ENCODE measurements at regions not wholly inside any gene's neighbourhood (a gene's known extent, or its start where the extent isn't known, plus 50 kb on each side); places are given as distances from the start of the nearest gene placed in this dataset. TPM values are rescaled to one million over a fixed set of nuclear protein-coding genes. Genes with fewer than 3 reads are reported as not detected.

GRCh38 chr1:38101037-38101785 is 54.6 kb upstream of the POU3F1 start:
- no peak overlapping the region for H3K4me3 ChIP-seq (ENCODE audit: low read length)
- no peak overlapping the region for H3K23ac ChIP-seq (ENCODE audit: low read length)
- H3K79me2 ChIP-seq (ENCODE audit: control insufficient read depth, insufficient read depth, low read length) = no peaks in the 10 kb centered on the region
- H3K36me3 ChIP-seq (ENCODE audit: control insufficient read depth, insufficient read depth, low read length) = no peaks in the 10 kb centered on the region
- no peak overlapping the region for H3K18ac ChIP-seq (ENCODE audit: low read length)
- H4K8ac ChIP-seq (ENCODE audit: low read depth, low read length) = no peak overlapping the region
- H3K27me3 ChIP-seq (ENCODE audit: insufficient read depth, low read length, poor library complexity) = no peaks in the 10 kb centered on the region
- no peak overlapping the region for H2BK120ac ChIP-seq (ENCODE audit: low read depth, low read length)
- no peak for DNase-seq
- H3K27ac ChIP-seq (ENCODE audit: low read depth, low read length) = no peak overlapping the region
- no peak overlapping the region for H3K4ac ChIP-seq (ENCODE audit: low read depth, low read length)
- no peak overlapping the region for H3K56ac ChIP-seq (ENCODE audit: low read length)
- H4K5ac ChIP-seq (ENCODE audit: low read length) = no peak overlapping the region
- H3K4me1 ChIP-seq (ENCODE audit: control insufficient read depth, low read depth, low read length) = peaks cover 2% of the 10 kb centered on the region
- WGBS (ENCODE audit: extremely low coverage, insufficient coverage, low lambda C conversion rate) = no CpG with 5 or more reads among the region's 8 CpGs
- H3K79me1 ChIP-seq (ENCODE audit: low read length) = no peaks in the 10 kb centered on the region
- no peak overlapping the region for H3K9ac ChIP-seq (ENCODE audit: low read length)
- no peak overlapping the region for H3K4me2 ChIP-seq (ENCODE audit: low read length)
- H2AK5ac ChIP-seq (ENCODE audit: low read length) = no peak overlapping the region
- H2BK5ac ChIP-seq (ENCODE audit: low read length) = no peak overlapping the region
- H2BK15ac ChIP-seq (replicated peaks; ENCODE audit: low read depth) = no peak overlapping the region

GRCh38 chr1:38098101-38098847 is 51.7 kb upstream of the POU3F1 start:
- DNase-seq = no peak

GRCh38 chr1:38097284-38097898 is 50.8 kb upstream of the POU3F1 start:
- H3K36me3 ChIP-seq (ENCODE audit: control insufficient read depth, insufficient read depth, low read length) = no peaks in the 10 kb centered on the region
- H3K27me3 ChIP-seq (ENCODE audit: insufficient read depth, low read length, poor library complexity) = no peaks in the 10 kb centered on the region
- H3K18ac ChIP-seq (ENCODE audit: low read length) = no peak overlapping the region
- peak; percentile 23 for DNase-seq
- no peak overlapping the region for H2BK120ac ChIP-seq (ENCODE audit: low read depth, low read length)
- no peak overlapping the region for H3K4me2 ChIP-seq (ENCODE audit: low read length)
- H3K4ac ChIP-seq (ENCODE audit: low read depth, low read length) = no peak overlapping the region
- H3K9ac ChIP-seq (ENCODE audit: low read length) = no peak overlapping the region
- no peaks in the 10 kb centered on the region for H3K79me2 ChIP-seq (ENCODE audit: control insufficient read depth, insufficient read depth, low read length)
- no peak overlapping the region for H2BK5ac ChIP-seq (ENCODE audit: low read length)
- H3K4me3 ChIP-seq (ENCODE audit: low read length) = no peak overlapping the region
- peaks cover 2% of the 10 kb centered on the region for H3K4me1 ChIP-seq (ENCODE audit: control insufficient read depth, low read depth, low read length)
- WGBS (ENCODE audit: extremely low coverage, insufficient coverage, low lambda C conversion rate) = no CpG with 5 or more reads among the region's 19 CpGs
- H3K79me1 ChIP-seq (ENCODE audit: low read length) = no peaks in the 10 kb centered on the region
- no peak overlapping the region for H3K27ac ChIP-seq (ENCODE audit: low read depth, low read length)
- no peak overlapping the region for H4K8ac ChIP-seq (ENCODE audit: low read depth, low read length)
- H3K23ac ChIP-seq (ENCODE audit: low read length) = no peak overlapping the region
- H4K5ac ChIP-seq (ENCODE audit: low read length) = no peak overlapping the region
- no peak overlapping the region for H2AK5ac ChIP-seq (ENCODE audit: low read length)
- H3K56ac ChIP-seq (ENCODE audit: low read length) = peak overlapping the region; percentile 2
- no peak overlapping the region for H2BK15ac ChIP-seq (replicated peaks; ENCODE audit: low read depth)

More at GRCh38 chr1:38098101-38098847, 51.7 kb upstream of the POU3F1 start:
- no peaks in the 10 kb centered on the region for H3K79me1 ChIP-seq (ENCODE audit: low read length)
- no peaks in the 10 kb centered on the region for H3K27me3 ChIP-seq (ENCODE audit: insufficient read depth, low read length, poor library complexity)
- no peak overlapping the region for H2BK5ac ChIP-seq (ENCODE audit: low read length)
- H4K5ac ChIP-seq (ENCODE audit: low read length) = no peak overlapping the region
- H4K8ac ChIP-seq (ENCODE audit: low read depth, low read length) = no peak overlapping the region
- no peaks in the 10 kb centered on the region for H3K79me2 ChIP-seq (ENCODE audit: control insufficient read depth, insufficient read depth, low read length)
- H3K56ac ChIP-seq (ENCODE audit: low read length) = no peak overlapping the region
- H3K27ac ChIP-seq (ENCODE audit: low read depth, low read length) = no peak overlapping the region
- no CpG with 5 or more reads among the region's 18 CpGs for WGBS (ENCODE audit: extremely low coverage, insufficient coverage, low lambda C conversion rate)
- H3K9ac ChIP-seq (ENCODE audit: low read length) = no peak overlapping the region
- H3K4me1 ChIP-seq (ENCODE audit: control insufficient read depth, low read depth, low read length) = peaks cover 2% of the 10 kb centered on the region
- no peak overlapping the region for H2BK15ac ChIP-seq (replicated peaks; ENCODE audit: low read depth)
- no peak overlapping the region for H2AK5ac ChIP-seq (ENCODE audit: low read length)
- H3K4me3 ChIP-seq (ENCODE audit: low read length) = no peak overlapping the region
- no peak overlapping the region for H3K18ac ChIP-seq (ENCODE audit: low read length)
- H3K36me3 ChIP-seq (ENCODE audit: control insufficient read depth, insufficient read depth, low read length) = no peaks in the 10 kb centered on the region
- no peak overlapping the region for H3K23ac ChIP-seq (ENCODE audit: low read length)
- no peak overlapping the region for H3K4me2 ChIP-seq (ENCODE audit: low read length)
- no peak overlapping the region for H3K4ac ChIP-seq (ENCODE audit: low read depth, low read length)
- H2BK120ac ChIP-seq (ENCODE audit: low read depth, low read length) = no peak overlapping the region

Small RNA genes in the stretch of these regions (small RNA-seq; reads per million reads assigned to genes)
- not detected for gene RNU6-753P (ENCODE audit: insufficient read depth)
